Endothelial cell of umbilical vein (primary cell): ENCODE measurements at regions not wholly inside any gene's neighbourhood (a gene's known extent, or its start where the extent isn't known, plus 50 kb on each side); places are given as distances from the start of the nearest gene placed in this dataset.

Source experiments
- CTCF ChIP-seq, 2 donors: IDR thresholded peaks; 1 replicate in 1 of 2; 2 replicates in 1 of 2; pipeline ENCODE4 v1.5.1; 2011; ENCODE audit warnings: low read length in 2 of 2, mild to moderate bottlenecking in 2 of 2, moderate library complexity in 2 of 2, control low read depth in 1 of 2, inconsistent platforms in 1 of 2, low read depth in 1 of 2; ENCODE audit not compliant: insufficient read depth in 1 of 2; ENCODE audit errors: extremely low read depth in 1 of 2
- EZH2 ChIP-seq: IDR thresholded peaks from 2 replicates; pipeline ENCODE4 v1.6.1; 2012; ENCODE audit warnings: borderline replicate concordance, low read depth, mild to moderate bottlenecking, moderate library complexity, low read length, inconsistent platforms; ENCODE audit not compliant: severe bottlenecking
- FOS ChIP-seq: IDR thresholded peaks from 2 replicates; pipeline ENCODE4 v1.6.1; 2011; ENCODE audit warnings: mild to moderate bottlenecking, low read length, moderate library complexity, borderline replicate concordance; ENCODE audit not compliant: insufficient read depth
- JUN ChIP-seq: IDR thresholded peaks from 2 replicates; pipeline ENCODE4 v1.6.1; 2011; ENCODE audit warnings: borderline replicate concordance, low read depth; ENCODE audit not compliant: insufficient read length, insufficient read depth
- POLR2A ChIP-seq: IDR thresholded peaks from 2 replicates; pipeline ENCODE4 v1.6.1; 2012; ENCODE audit warnings: low read depth, mild to moderate bottlenecking, control low read depth, low read length

DNA sequence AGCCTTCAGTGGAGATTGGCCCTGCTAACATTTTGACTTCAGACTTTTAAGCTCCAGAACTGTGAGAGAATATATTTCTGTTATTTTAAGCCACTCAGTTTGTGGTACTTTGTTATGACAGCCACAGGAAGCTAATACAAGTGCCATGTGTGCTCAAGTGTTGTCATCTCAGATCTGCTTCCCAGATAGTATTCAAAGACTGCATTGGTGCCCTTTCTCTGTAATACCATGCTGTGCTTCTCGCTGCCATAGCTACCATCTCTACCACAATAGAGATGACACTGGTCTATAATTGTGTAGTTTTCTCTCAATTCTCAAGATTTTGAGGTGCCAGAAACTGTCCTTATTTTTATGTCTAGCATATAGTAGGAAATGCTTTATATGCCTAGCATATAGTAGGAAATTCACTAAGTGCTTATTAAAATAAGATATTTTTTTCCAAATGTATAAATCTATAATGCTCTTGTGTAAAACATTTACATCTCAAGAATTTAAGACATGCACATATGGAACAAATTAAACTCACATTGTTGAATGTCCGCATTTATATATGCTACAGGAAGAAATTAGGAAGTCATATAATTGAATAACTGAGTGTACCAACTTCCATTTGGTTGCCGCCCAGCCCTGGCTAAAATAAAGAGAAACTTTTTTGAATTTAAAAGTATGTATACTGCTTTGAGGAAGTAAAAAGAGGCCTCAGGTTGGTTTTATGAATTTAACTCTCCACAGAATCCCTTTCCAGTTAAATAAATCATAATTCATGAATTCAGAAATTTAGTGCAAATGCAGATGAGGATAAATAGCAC is 77.6 kb downstream of the TPBG start:
- TF ChIP-seq CTCF (IDR thresholded peaks at IDR 0.05; ENCODE audit: extremely low read depth in 1 of 2, insufficient read depth in 1 of 2, low read depth in 1 of 2, low read length in 2 of 2) (no peak), EZH2 (no peak), POLR2A (no peak), JUN (no peak), FOS (no peak)
